ENCODE measurements at regions not wholly inside any gene's neighbourhood (a gene's known extent, or its start where the extent isn't known, plus 50 kb on each side); places are given as distances from the start of the nearest gene placed in this dataset.

DNA sequence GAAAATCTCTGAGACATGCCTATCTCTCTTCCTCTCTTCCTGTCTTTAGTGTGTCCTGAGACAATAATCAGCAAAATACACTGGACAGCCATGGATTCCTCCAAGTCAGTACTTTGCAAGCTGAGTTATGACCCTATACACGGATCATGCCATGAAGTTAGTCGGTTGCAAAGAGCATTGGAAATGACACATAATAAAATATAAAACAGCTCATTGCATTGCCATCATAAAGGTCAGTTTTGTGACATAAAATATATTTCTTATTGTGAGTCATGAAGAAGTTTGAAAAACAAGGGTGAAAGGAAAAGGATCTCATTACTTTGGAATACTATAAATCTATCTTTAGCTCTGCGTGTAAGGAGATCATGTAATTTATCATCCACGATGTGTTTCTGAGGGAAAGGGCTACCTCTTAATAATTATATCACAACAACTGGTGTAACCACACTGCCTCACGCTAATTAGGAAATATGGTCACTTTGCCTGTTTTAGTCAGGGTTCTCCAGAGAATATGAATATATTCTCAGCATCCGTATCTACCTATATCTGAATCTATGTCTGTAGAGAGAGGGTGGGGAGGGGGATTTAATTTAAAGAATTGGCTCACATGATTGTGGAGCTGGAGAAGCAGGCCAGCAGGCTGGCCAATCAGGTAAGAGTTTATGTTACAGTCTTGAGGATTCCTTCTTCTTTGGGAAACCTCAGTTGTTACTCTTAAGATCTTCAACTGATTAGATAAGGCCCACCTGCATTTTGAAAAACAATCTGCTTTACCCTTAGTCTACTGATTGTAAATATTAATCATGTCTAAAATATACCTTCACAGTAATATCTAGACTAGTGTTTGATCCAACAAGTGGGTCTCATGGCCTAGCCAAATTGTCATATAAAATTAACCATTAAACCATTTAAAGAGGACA is 198.8 kb downstream of the FAT3 start:
- no peak overlapping the region for H3K4me3 Mint-ChIP-seq (ENCODE audit: unreplicated experiment)
- H3K36me3 Mint-ChIP-seq (ENCODE audit: low read depth, unreplicated experiment) = no peaks in the 10 kb centered on the region
- TF ChIP-seq, protein P1, sequence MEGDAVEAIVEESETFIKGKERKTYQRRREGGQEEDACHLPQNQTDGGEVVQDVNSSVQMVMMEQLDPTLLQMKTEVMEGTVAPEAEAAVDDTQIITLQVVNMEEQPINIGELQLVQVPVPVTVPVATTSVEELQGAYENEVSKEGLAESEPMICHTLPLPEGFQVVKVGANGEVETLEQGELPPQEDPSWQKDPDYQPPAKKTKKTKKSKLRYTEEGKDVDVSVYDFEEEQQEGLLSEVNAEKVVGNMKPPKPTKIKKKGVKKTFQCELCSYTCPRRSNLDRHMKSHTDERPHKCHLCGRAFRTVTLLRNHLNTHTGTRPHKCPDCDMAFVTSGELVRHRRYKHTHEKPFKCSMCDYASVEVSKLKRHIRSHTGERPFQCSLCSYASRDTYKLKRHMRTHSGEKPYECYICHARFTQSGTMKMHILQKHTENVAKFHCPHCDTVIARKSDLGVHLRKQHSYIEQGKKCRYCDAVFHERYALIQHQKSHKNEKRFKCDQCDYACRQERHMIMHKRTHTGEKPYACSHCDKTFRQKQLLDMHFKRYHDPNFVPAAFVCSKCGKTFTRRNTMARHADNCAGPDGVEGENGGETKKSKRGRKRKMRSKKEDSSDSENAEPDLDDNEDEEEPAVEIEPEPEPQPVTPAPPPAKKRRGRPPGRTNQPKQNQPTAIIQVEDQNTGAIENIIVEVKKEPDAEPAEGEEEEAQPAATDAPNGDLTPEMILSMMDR (IDR thresholded peaks at IDR 0.05; ENCODE audit: unreplicated experiment) = no peak
- no peak overlapping the region for H3K27ac Mint-ChIP-seq (ENCODE audit: unreplicated experiment)
- no peak for DNase-seq (ENCODE audit: low spot score)
- H3K9me3 Mint-ChIP-seq (ENCODE audit: unreplicated experiment) = no peaks in the 10 kb centered on the region
- H3K4me1 Mint-ChIP-seq (ENCODE audit: unreplicated experiment) = no peaks in the 10 kb centered on the region
- H3K27me3 Mint-ChIP-seq (ENCODE audit: unreplicated experiment) = no peaks in the 10 kb centered on the region

DNA sequence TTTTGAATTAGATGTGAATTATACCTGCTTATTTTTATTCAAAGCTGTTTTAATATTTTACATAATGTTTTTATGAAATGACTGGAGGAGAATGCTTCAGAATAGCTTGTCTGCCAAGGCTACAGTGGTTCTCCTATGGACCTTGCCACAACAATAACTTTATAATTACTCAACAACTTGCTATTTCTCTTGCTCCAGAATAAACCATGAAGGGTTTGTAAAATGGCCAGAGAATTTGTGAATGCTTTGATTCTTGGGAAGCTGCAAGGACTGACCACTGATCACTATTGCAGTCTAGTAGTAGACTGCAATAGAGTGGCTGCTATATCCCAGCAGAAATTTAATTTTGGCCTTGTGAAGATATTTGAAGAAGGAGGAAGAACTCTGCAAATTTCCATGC is 199.7 kb downstream of the FAT3 start:
- no peak for DNase-seq (ENCODE audit: low spot score)
- no peak overlapping the region for H3K4me3 Mint-ChIP-seq (ENCODE audit: unreplicated experiment)
- peaks cover 2% of the 10 kb centered on the region for H3K27me3 Mint-ChIP-seq (ENCODE audit: unreplicated experiment)
- H3K36me3 Mint-ChIP-seq (ENCODE audit: low read depth, unreplicated experiment) = no peaks in the 10 kb centered on the region
- H3K27ac Mint-ChIP-seq (ENCODE audit: unreplicated experiment) = no peak overlapping the region
- no peaks in the 10 kb centered on the region for H3K4me1 Mint-ChIP-seq (ENCODE audit: unreplicated experiment)
- TF ChIP-seq, protein P1 (IDR thresholded peaks at IDR 0.05; ENCODE audit: unreplicated experiment) = no peak
- no peaks in the 10 kb centered on the region for H3K9me3 Mint-ChIP-seq (ENCODE audit: unreplicated experiment)

DNA sequence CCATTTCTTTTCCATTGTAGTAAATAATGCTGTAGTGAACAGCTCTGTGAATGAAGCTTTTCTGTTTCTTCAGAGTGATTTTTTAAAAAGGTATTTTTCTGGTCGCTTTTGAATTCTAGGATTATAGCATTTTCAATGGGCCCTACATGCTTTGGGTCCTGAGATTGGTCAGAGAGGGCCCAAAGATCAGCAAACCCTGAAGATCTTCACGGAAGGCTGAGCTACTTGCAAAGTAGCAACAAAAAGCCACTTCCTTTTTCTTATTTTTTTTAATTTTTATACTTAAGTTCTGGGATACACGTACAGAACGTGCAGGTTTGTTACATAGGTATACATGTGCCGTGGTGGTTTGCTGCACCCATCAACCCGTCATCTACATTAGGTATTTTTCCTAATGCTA is 200.5 kb downstream of the FAT3 start:
- TF ChIP-seq, protein P1 (IDR thresholded peaks at IDR 0.05; ENCODE audit: unreplicated experiment) = no peak
- Mint-ChIP-seq H3K4me1 (ENCODE audit: unreplicated experiment) (no peaks in the 10 kb centered on the region), H3K27me3 (ENCODE audit: unreplicated experiment) (peaks cover 2% of the 10 kb centered on the region), H3K4me3 (ENCODE audit: unreplicated experiment) (no peak overlapping the region), H3K9me3 (ENCODE audit: unreplicated experiment) (no peaks in the 10 kb centered on the region), H3K36me3 (ENCODE audit: low read depth, unreplicated experiment) (no peaks in the 10 kb centered on the region), H3K27ac (ENCODE audit: unreplicated experiment) (no peak overlapping the region)
- no peak for DNase-seq (ENCODE audit: low spot score)

DNA sequence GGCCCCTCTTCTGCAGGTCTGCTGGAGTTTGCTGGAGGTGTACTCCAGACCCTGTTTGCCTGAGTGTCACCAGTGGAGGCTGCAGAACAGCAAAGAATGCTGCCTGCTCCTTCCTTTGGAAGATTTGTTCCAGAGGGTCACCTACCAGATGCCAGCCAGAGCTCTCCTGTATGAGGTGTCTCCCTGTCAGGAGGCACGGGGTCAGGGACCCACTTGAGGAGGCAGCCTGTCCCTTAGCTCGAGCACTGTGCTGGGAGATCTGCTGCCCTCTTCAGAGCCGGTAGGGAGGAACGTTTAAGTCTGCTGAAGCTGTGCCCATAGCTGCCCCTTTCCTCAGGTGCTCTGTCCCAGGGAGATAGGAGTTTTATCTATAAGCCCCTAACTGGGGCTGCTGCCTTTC is 207.9 kb downstream of the FAT3 start:
- TF ChIP-seq, protein P1 (IDR thresholded peaks at IDR 0.05; ENCODE audit: unreplicated experiment) = no peak
- no peaks in the 10 kb centered on the region for H3K4me1 Mint-ChIP-seq (ENCODE audit: unreplicated experiment)
- H3K9me3 Mint-ChIP-seq (ENCODE audit: unreplicated experiment) = no peaks in the 10 kb centered on the region
- DNase-seq (ENCODE audit: low spot score) = no peak
- H3K36me3 Mint-ChIP-seq (ENCODE audit: low read depth, unreplicated experiment) = no peaks in the 10 kb centered on the region
- no peak overlapping the region for H3K4me3 Mint-ChIP-seq (ENCODE audit: unreplicated experiment)
- H3K27me3 Mint-ChIP-seq (ENCODE audit: unreplicated experiment) = peaks cover 2% of the 10 kb centered on the region
- H3K27ac Mint-ChIP-seq (ENCODE audit: unreplicated experiment) = no peak overlapping the region

All from endothelial cell (in vitro differentiated cells).